ENCODE measurements at regions not wholly inside any gene's neighbourhood (a gene's known extent, or its start where the extent isn't known, plus 50 kb on each side); places are given as distances from the start of the nearest gene placed in this dataset.

GRCh38 chr6:15063253-15063853 lies 182.5 kb upstream of the JARID2 start:
- DNase-seq (ENCODE audit: low spot score) = peak; percentile 13

DNA sequence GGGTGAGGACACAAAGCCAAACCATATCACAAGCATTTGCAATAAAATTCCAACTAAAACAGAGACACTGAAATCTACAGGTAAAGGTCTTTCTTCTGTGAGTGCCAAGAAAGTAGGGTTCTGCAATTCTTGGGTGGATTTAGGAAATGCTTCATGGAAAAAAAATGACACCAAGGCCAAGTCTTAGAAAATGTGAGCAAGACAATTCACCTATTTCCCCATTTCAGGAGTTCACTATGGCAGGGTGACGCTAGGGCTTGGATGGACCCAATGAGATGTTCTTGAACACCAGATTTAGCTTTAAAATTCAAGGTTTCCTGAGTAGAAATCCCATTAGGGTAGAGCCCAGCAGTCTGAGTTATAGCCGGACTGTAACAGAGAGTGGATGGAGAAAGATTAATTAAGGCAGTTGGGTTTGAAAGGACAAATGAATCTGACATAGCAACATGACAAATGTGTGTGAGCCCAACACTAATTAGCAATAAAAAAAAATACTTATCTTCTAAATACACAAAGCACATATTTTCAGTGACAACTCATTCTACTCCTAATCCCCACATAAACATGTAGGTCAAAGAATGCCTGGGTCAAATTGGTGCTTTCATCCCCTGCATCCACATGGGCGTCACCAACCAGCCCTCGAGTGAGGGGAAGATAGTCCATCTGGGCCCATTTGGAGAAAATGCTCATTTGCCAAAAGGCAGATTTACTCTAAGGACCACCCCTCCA lies 180.4 kb upstream of the JARID2 start:
- DNase-seq (ENCODE audit: low spot score) = no peak

DNA sequence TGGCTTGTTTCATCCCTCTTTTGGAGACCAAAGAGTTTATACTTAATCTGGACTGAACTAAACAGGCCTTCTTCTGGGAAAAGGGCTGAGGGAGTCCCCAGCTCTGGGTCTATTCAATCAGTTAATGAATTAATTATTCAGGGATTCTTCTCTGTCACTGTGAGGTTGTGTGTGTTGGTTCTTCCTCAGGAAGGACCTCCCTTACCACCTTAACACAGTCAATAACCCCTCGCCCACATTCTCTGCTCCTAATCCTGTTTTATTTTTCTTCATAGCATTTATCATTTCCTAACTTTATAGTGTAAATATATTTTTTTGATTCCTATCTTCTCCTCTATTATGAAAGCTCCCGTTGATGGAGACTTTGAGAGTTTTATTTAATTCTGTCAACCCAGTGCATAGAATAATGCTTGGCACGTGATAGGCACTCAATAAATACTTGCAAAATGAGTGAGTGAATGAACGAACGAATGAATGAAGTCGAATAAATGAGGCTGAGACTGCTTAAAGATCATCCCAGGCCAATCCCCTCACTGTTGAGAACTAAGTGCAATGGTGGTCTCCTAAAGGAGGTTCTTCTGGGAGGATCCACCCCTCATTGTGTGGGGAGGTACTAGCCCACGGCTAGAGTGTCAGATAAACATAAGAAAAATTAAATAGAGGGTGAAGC lies 179.6 kb upstream of the JARID2 start:
- DNase-seq (ENCODE audit: low spot score) = no peak

- DNase-seq (ENCODE audit: low spot score) = peak; percentile 76
Observed at GRCh38 chr6:15073344-15073789, 172.5 kb upstream of the JARID2 start.

DNA sequence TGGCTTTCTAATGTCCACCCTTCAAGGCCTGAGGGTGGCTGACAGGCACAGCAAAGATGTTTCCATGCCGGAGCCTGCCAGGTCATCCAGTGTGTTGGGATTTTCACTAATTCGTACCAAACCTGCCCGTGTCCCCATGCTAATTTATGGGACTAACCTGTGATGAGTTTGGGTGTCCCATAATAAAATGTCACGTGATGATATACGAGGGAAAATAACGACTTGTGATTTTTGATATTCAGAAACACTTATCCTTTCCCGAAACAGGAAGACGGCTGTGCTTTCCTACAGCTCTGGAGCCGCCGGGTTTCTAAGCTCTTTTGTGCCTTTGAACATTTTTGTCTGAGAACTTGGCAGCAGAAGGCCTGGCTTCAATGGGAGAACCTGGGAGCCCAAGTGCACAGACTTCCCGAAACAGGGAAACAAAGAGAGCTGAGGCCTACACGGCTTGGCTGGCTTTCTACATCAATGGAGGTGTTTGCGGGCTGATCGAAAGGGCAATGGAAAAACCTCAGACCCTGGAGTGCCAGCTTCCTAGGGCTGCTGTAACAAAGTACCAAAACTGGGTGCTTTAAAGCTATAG lies 171.9 kb upstream of the JARID2 start:
- DNase-seq (ENCODE audit: low spot score) = peak; percentile 31

- no peak for DNase-seq (ENCODE audit: low spot score)
Observed at GRCh38 chr6:15074806-15075205, 171.1 kb upstream of the JARID2 start.

DNA sequence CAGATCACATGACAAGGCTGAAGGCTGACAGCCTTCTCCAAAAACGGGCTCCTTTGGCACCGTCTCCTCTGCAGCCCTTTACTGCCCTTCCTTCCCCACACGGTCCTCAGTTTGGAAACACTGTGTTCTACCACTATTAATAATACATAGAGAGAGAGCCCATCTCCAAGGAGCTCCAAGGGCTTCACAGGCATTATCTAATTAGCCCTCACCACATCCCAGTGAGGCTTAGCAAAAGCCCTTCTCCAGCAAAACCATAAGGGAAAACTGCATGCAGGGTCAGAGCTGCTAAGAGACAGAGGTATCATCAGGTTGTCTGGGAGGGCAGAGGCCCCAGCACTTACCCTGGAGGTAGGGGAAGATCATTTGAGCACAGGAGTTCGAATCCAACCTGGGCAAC lies 169.3 kb upstream of the JARID2 start:
- DNase-seq (ENCODE audit: low spot score) = no peak

DNA sequence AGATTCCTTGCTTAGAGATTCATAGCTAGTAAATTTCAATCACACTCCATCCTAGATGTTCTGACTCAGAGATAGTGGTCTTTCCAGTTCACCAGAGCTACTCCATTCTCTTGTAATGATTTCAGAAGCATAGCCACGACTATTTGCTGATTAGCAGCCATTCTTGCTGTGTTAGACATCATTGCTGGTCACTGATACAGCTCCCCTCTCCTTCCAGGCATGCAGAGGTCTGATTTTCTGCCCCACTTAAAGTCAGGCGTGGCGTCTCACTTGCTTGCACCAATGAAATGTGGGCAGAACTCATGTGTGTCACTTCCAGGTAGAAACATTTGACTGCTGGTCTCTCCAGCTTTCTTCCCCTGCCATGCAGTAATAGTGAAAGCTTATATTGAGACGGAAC lies 168.9 kb upstream of the JARID2 start:
- DNase-seq (ENCODE audit: low spot score) = no peak

DNA sequence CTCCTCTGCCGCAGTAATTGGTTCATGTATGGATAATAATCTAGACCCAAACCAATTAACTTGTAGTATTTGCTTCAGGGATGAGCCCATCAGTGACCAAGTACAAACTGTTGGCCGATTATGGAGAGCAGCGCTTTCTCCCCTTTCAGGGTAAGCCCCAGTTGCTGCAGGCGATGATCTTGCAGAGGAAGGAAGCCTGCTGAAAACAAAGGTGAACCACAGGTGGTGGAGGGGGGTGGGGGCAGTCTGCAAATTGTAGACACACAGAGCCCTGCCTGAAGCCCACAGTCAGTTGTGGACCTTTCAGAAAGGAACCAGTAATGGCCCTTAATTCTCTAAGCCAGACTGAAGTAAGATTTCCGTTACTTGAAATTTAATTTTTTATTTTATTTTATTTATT lies 167.9 kb upstream of the JARID2 start:
- DNase-seq (ENCODE audit: low spot score) = no peak

GRCh38 chr6:15079288-15079817 lies 166.5 kb upstream of the JARID2 start:
- DNase-seq (ENCODE audit: low spot score) = no peak

- no peak for DNase-seq (ENCODE audit: low spot score)
Observed at GRCh38 chr6:15080895-15081294, 165.0 kb upstream of the JARID2 start.

- DNase-seq (ENCODE audit: low spot score) = no peak
Observed at GRCh38 chr6:15081447-15081846, 164.4 kb upstream of the JARID2 start.

- no peak for DNase-seq (ENCODE audit: low spot score)
Observed at GRCh38 chr6:15082708-15083107, 163.2 kb upstream of the JARID2 start.

DNA sequence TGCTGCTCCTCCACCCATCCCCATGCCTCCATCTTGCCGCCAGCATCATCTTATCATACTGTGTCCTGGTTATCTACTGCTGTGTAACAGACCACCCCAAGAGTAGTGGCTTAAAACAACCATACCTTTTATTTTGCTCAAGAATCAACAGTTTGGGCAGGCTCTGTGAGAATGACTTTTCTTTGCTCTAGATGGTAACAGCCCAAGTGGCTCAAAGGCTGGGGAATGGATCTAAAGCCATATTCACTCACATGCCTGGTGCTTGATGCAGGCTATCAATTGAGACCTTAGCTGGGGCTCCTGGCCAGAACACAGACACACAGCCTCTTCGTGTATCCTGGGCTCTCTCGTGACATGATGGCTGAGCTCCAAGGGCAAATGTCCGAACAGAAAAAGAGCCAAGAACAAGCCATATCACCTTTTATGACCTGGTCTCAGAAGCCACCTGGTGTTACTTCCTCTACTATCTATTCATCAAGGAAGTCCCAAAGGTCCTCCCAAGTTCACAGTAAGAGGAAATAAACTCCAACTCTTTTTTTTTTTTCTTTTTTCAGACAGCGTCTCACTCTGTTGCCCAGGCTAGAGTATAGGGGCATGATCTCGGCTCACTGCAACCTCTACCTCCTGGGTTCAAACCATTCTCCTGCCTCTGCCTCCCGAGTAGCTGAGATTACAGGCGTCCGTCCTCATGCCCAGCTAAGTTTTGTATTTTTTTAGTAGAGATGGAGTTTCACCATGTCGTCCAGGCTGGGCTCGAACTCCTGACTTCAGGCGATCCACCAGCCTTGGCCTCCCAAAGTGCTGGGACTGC lies 159.3 kb upstream of the JARID2 start:
- no peak for DNase-seq (ENCODE audit: low spot score)

DNA sequence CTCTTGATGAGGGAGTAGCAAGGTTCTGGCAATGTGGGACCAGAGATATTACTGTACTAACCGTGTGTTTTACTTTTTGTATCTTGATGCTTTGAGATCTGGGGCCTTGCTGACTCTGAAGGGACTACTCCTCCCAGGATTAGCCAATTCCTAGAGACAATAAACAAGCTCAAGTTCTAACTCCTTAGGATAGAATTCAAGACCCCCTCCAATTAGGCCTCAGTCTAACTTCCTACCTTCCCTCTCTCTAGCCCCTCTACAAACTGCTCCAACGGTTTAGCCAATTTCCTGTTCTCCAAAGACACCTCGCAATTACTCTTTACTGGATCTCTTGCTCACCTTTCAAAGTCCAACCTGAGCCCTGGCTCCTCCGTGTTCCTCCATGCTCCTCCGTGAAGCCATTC lies 158.7 kb upstream of the JARID2 start:
- no peak for DNase-seq (ENCODE audit: low spot score)

GRCh38 chr6:15088904-15089568 lies 156.8 kb upstream of the JARID2 start:
- DNase-seq (ENCODE audit: low spot score) = no peak

DNA sequence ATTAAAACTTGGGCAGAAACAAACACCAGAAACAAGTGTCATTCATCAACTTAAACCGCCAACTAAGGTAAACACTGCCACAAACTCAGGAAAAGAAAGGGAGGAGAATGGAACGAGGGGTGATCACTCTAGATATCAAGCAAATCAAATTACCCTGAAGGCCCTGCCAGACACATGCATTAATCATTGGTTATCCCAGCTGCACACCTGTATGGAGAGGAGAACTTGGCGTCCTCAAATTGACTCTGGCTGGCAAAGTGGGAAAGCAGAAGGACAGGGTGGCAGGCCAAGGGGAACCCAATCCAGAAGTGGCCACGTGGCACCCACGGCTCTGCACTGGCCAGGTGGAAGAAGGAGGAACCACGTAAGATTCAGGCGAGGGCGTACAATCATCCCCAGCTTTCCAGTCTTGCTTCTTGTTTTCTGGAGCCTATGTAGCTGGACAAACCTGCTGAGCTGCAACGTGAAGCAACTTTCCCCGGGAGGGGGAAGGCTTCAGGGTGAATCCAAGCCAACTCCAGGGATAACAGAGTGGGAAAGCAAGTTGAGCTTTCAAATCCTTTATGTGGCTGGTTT lies 156.2 kb upstream of the JARID2 start:
- DNase-seq (ENCODE audit: low spot score) = no peak

DNA sequence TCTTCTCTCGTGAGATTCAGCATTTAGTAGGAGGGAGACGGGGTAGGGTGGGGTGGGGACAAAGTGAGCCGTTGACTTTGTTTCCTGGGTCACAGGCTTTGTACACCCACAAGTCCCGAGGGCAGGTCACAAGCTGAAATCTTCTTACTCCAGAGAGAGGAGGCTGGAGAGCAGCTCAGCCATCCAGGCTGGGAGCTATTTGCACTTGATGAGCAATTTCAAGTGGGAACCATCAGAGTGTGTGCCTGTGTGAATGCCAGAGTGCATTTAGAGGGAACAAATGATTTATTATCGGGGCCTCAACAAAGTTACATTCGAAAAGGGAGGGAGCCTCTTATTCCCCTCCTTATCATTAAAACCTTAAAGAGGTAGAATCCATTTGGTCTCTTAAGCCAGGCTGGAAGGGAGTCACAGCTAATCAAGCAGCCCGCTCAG lies 155.7 kb upstream of the JARID2 start:
- DNase-seq (ENCODE audit: low spot score) = no peak

GRCh38 chr6:15090745-15091384 lies 155.0 kb upstream of the JARID2 start:
- DNase-seq (ENCODE audit: low spot score) = no peak
